Tibial nerve (tissue), 4 donors: ENCODE measurements at regions not wholly inside any gene's neighbourhood (a gene's known extent, or its start where the extent isn't known, plus 50 kb on each side); places are given as distances from the start of the nearest gene placed in this dataset.

Experiments
- DNase-seq, 2 donors: peaks; one replicate each; pipeline ENCODE4 v3.0.0-alpha.2; 2019; ENCODE audit warnings: low spot score in 2 of 2
- H3K27ac ChIP-seq, 4 donors: fragments of 200-600 bp; sonication (generic) in 3 of 4; one replicate each; pipeline ENCODE4 v1.5.1; 2017 to 2019; ENCODE audit warnings: mild to moderate bottlenecking in 1 of 4
- H3K27me3 ChIP-seq, 2 donors: fragments of 200-600 bp; sonication (generic) in 1 of 2; one replicate each; pipeline versions ENCODE4 v1.5.1 to v1.6.0; 2017 to 2019
- H3K36me3 ChIP-seq, 3 donors: fragments of 200-600 bp; sonication (generic); one replicate each; pipeline ENCODE4 v1.5.1; 2018 to 2019
- H3K4me1 ChIP-seq, 4 donors: fragments of 200-600 bp; sonication (generic) in 3 of 4; one replicate each; pipeline ENCODE4 v1.5.1; 2017 to 2019
- H3K4me3 ChIP-seq, 4 donors: fragments of 200-600 bp; sonication (generic) in 3 of 4; one replicate each; pipeline ENCODE4 v1.5.1; 2017 to 2019; ENCODE audit warnings: mild to moderate bottlenecking in 1 of 4, moderate library complexity in 1 of 4
- H3K9me3 ChIP-seq, 4 donors: fragments of 200-600 bp; sonication (generic) in 3 of 4; one replicate each; pipeline ENCODE4 v1.5.1; 2017 to 2019
- CTCF ChIP-seq, 5 experiments: fragments of 200-600 bp in 3 of 5; fragments of 450-650 bp in 2 of 5; sonication (generic) in 3 of 5; IDR thresholded peaks; one replicate each; pipeline ENCODE4 v1.5.1; 2016 to 2019; ENCODE audit warnings: antibody characterized with exemption in 5 of 5, mild to moderate bottlenecking in 3 of 5, moderate library complexity in 2 of 5
- EP300 ChIP-seq, 2 donors: sonication (generic); formaldehyde crosslinking; IDR thresholded peaks; one replicate each; pipeline ENCODE4 v1.6.1; 2017; ENCODE audit warnings: antibody characterized with exemption in 2 of 2, mild to moderate bottlenecking in 1 of 2
- POLR2A ChIP-seq, 2 donors: fragments of 450-650 bp; IDR thresholded peaks; one replicate each; pipeline ENCODE4 v1.6.1; 2017; ENCODE audit warnings: antibody characterized with exemption in 2 of 2, mild to moderate bottlenecking in 2 of 2, moderate library complexity in 2 of 2
- WGBS, 2 donors: methylation state at CpG; one replicate each; pipeline ENCODE4 v1.1.5; 2018; 5-methylcytosine and 5-hydroxymethylcytosine counted together

GRCh38 chr5:128757196-128757959, 207.9 kb upstream of the SLC27A6 start:
- no peaks in the 10 kb centered on the region for H3K27me3 ChIP-seq
- WGBS, 2 donors: 78 to 80% methylated on average over 3 of the region's 3 CpGs
- H3K4me1 ChIP-seq: no peaks in the 10 kb centered on the region
- H3K9me3 ChIP-seq: no peaks in the 10 kb centered on the region
- no peak for TF ChIP-seq POLR2A (IDR thresholded peaks at IDR 0.05)
- no peak for TF ChIP-seq CTCF (IDR thresholded peaks at IDR 0.05)
- TF ChIP-seq EP300 (IDR thresholded peaks at IDR 0.05): no peak
- no peak for DNase-seq
- H3K4me3 ChIP-seq: no peak overlapping the region
- no peak overlapping the region for H3K27ac ChIP-seq
- H3K36me3 ChIP-seq: no peaks in the 10 kb centered on the region

- H3K4me1 ChIP-seq: peaks cover 0 to 8% (median 0%) of the 10 kb centered on the region in 4 donors
- no peak overlapping the region for H3K27ac ChIP-seq
- TF ChIP-seq EP300 (IDR thresholded peaks at IDR 0.05) (no peak), CTCF (IDR thresholded peaks at IDR 0.05) (no peak), POLR2A (IDR thresholded peaks at IDR 0.05) (no peak)
- H3K36me3 ChIP-seq: no peaks in the 10 kb centered on the region
- H3K27me3 ChIP-seq: no peaks in the 10 kb centered on the region
- H3K9me3 ChIP-seq: no peaks in the 10 kb centered on the region
- 68 to 74% methylated on average over 10 of the region's 10 CpGs for WGBS, 2 donors
- no peak overlapping the region for H3K4me3 ChIP-seq
- DNase-seq: no peak
These were observed 202.5 kb upstream of the SLC27A6 start for GRCh38 chr5:128762661-128763306.

- no peak for TF ChIP-seq POLR2A (IDR thresholded peaks at IDR 0.05)
- TF ChIP-seq EP300 (IDR thresholded peaks at IDR 0.05): no peak
- no peak for TF ChIP-seq CTCF (IDR thresholded peaks at IDR 0.05)
- Histone ChIP-seq H3K27me3 (no peaks in the 10 kb centered on the region), H3K36me3 (no peaks in the 10 kb centered on the region), H3K9me3 (no peaks in the 10 kb centered on the region), H3K4me3 (no peak overlapping the region), H3K27ac (no peak overlapping the region), H3K4me1 (peaks cover 0 to 8% (median 0%) of the 10 kb centered on the region in 4 donors)
- DNase-seq: no peak
- 54 to 57% methylated on average over 2 of the region's 2 CpGs for WGBS, 2 donors
These were observed 202.0 kb upstream of the SLC27A6 start for GRCh38 chr5:128763321-128763720.

GRCh38 chr5:128764601-128765310, 200.5 kb upstream of the SLC27A6 start:
- no peaks in the 10 kb centered on the region for H3K9me3 ChIP-seq
- 45 to 55% methylated on average over 4 of the region's 4 CpGs for WGBS, 2 donors
- DNase-seq: no peak
- no peak overlapping the region for H3K27ac ChIP-seq
- H3K36me3 ChIP-seq: no peaks in the 10 kb centered on the region
- H3K4me1 ChIP-seq: peaks cover 0 to 8% (median 0%) of the 10 kb centered on the region in 4 donors
- no peak overlapping the region for H3K4me3 ChIP-seq
- no peak for TF ChIP-seq POLR2A (IDR thresholded peaks at IDR 0.05)
- no peak for TF ChIP-seq EP300 (IDR thresholded peaks at IDR 0.05)
- no peak for TF ChIP-seq CTCF (IDR thresholded peaks at IDR 0.05)
- H3K27me3 ChIP-seq: no peaks in the 10 kb centered on the region
